Trophoblast cell (in vitro differentiated cells and primary cell): ENCODE measurements at regions not wholly inside any gene's neighbourhood (a gene's known extent, or its start where the extent isn't known, plus 50 kb on each side); places are given as distances from the start of the nearest gene placed in this dataset.

Experiments
- DNase-seq, 2 donors: peaks; one replicate each; pipeline ENCODE4 v3.0.0-alpha.2; 2016
- H2AFZ ChIP-seq: 2 replicates; pipeline ENCODE4 v1.6.1; 2013; ENCODE audit warnings: low read length, moderate library complexity, mild to moderate bottlenecking; ENCODE audit not compliant: insufficient read depth, poor library complexity
- H2AK5ac ChIP-seq: 2 replicates; pipeline ENCODE4 v1.6.1; 2013; ENCODE audit warnings: mild to moderate bottlenecking, low read length
- H2BK120ac ChIP-seq: 2 replicates; pipeline ENCODE4 v1.6.1; 2013; ENCODE audit warnings: low read length, mild to moderate bottlenecking, moderate library complexity; ENCODE audit not compliant: insufficient read depth, poor library complexity
- H2BK12ac ChIP-seq: 2 replicates; pipeline ENCODE4 v1.6.1; 2013; ENCODE audit warnings: mild to moderate bottlenecking, low read length, moderate library complexity
- H2BK5ac ChIP-seq: 2 replicates; pipeline ENCODE4 v1.6.1; 2013; ENCODE audit warnings: low read length, low read depth, moderate library complexity, mild to moderate bottlenecking; ENCODE audit not compliant: poor library complexity
- H3K14ac ChIP-seq: 2 replicates; pipeline ENCODE4 v1.6.1; 2013; ENCODE audit warnings: mild to moderate bottlenecking, low read length
- H3K18ac ChIP-seq: 2 replicates; pipeline ENCODE4 v1.6.1; 2013; ENCODE audit warnings: mild to moderate bottlenecking, low read length
- H3K23ac ChIP-seq: 2 replicates; pipeline ENCODE4 v1.6.1; 2013; ENCODE audit warnings: low read length
- H3K27ac ChIP-seq: 2 replicates; pipeline ENCODE4 v1.5.1; 2013; ENCODE audit warnings: low read depth, mild to moderate bottlenecking, inconsistent platforms, low read length, moderate library complexity
- H3K27me3 ChIP-seq: 2 replicates; pipeline ENCODE4 v1.6.1; 2013; ENCODE audit warnings: inconsistent platforms, mild to moderate bottlenecking, low read length, moderate library complexity; ENCODE audit not compliant: insufficient read depth
- H3K36me3 ChIP-seq, 2 experiments: 1 replicate in 1 of 2; 2 replicates in 1 of 2; pipeline ENCODE4 v1.6.1; 2013; ENCODE audit warnings: low read length in 2 of 2, mild to moderate bottlenecking in 2 of 2, moderate library complexity in 1 of 2; ENCODE audit not compliant: insufficient read depth in 2 of 2, control insufficient read depth in 1 of 2
- H3K4ac ChIP-seq: 2 replicates; pipeline ENCODE4 v1.6.1; 2013; ENCODE audit warnings: low read depth, mild to moderate bottlenecking, low read length, moderate library complexity
- H3K4me1 ChIP-seq, 2 experiments: 1 replicate in 1 of 2; 2 replicates in 1 of 2; pipeline ENCODE4 v1.6.1; 2013; ENCODE audit warnings: low read length in 2 of 2, mild to moderate bottlenecking in 2 of 2, moderate library complexity in 1 of 2; ENCODE audit not compliant: insufficient read depth in 2 of 2, control insufficient read depth in 1 of 2
- H3K4me2 ChIP-seq: 2 replicates; pipeline ENCODE4 v1.6.1; 2013; ENCODE audit warnings: inconsistent platforms, mild to moderate bottlenecking, low read length, moderate library complexity
- H3K4me3 ChIP-seq: 2 replicates; pipeline ENCODE4 v1.5.1; 2013; ENCODE audit warnings: mild to moderate bottlenecking, low read depth, low read length, inconsistent platforms
- H3K79me1 ChIP-seq: one replicate; pipeline ENCODE4 v1.6.1; 2013; ENCODE audit warnings: low read length
- H3K79me2 ChIP-seq: 2 replicates; pipeline ENCODE4 v1.6.1; 2013; ENCODE audit warnings: low read length, mild to moderate bottlenecking; ENCODE audit not compliant: control insufficient read depth, insufficient read depth, poor library complexity
- H3K9ac ChIP-seq: 2 replicates; pipeline ENCODE4 v1.6.1; 2013; ENCODE audit warnings: mild to moderate bottlenecking, low read length
- H3K9me3 ChIP-seq: 2 replicates; pipeline ENCODE4 v1.6.1; 2013; ENCODE audit warnings: low read depth, mild to moderate bottlenecking, control low read depth, inconsistent platforms, low read length; ENCODE audit not compliant: insufficient read depth
- H4K12ac ChIP-seq: 2 replicates; pipeline ENCODE4 v1.6.1; 2013; ENCODE audit warnings: low read depth, mild to moderate bottlenecking, low read length, moderate library complexity
- H4K8ac ChIP-seq: 2 replicates; pipeline ENCODE4 v1.6.1; 2013; ENCODE audit warnings: low read depth, mild to moderate bottlenecking, low read length, moderate library complexity
- H4K91ac ChIP-seq: one replicate; pipeline ENCODE4 v1.6.1; 2013; ENCODE audit warnings: low read depth, mild to moderate bottlenecking, low read length, moderate library complexity
- WGBS: extraction: QIAGEN DNeasy Blood & Tissue Kit; methylation state at CpG from one replicate; pipeline ENCODE4 v1.1.7; 2013; ENCODE audit warnings: missing lambda C conversion rate; ENCODE audit not compliant: insufficient read length, insufficient coverage; ENCODE audit errors: extremely low coverage; 5-methylcytosine and 5-hydroxymethylcytosine counted together

- no peak for DNase-seq
- H3K4me3 ChIP-seq: no peak overlapping the region
- no peak overlapping the region for H3K27ac ChIP-seq
- H2AFZ ChIP-seq: no peak overlapping the region
- no peak overlapping the region for H3K18ac ChIP-seq
- H3K4me1 ChIP-seq: no peaks in the 10 kb centered on the region
- no peaks in the 10 kb centered on the region for H3K79me1 ChIP-seq
- H3K4me2 ChIP-seq: no peak overlapping the region
- no peak overlapping the region for H4K91ac ChIP-seq
- no peak overlapping the region for H2AK5ac ChIP-seq
- no peak overlapping the region for H2BK12ac ChIP-seq
- no peak overlapping the region for H3K9ac ChIP-seq
- WGBS: no CpG with 5 or more reads among the region's 4 CpGs
- no peak overlapping the region for H4K12ac ChIP-seq
- no peak overlapping the region for H4K8ac ChIP-seq
- H3K9me3 ChIP-seq: no peaks in the 10 kb centered on the region
- no peaks in the 10 kb centered on the region for H3K27me3 ChIP-seq
- H2BK120ac ChIP-seq: no peak overlapping the region
- H3K36me3 ChIP-seq: no peaks in the 10 kb centered on the region
- H3K23ac ChIP-seq: no peak overlapping the region
- H2BK5ac ChIP-seq: no peak overlapping the region
- H3K79me2 ChIP-seq: no peaks in the 10 kb centered on the region
- H3K4ac ChIP-seq: no peak overlapping the region
- H3K14ac ChIP-seq: no peak overlapping the region
These were observed 1141.1 kb downstream of the STIM2 start for GRCh38 chr4:28001698-28002097.

DNA sequence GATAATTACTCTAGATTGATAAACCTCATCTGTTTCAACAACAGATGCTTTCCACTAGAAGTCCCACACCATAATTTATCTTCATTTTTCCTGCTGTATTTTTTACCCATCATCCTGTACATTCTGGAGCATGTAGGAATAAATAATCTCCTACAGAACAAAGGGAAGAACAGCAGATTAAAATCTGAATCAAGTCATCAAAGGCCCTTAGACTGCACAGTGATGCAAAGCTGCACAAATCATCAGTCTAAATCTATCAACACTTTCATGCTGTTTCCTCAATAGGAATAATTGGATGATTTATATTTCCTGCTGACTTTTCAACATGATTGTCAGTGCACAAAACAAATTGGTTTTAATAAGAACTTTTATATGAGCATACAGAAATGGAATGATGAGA, 1143.9 kb downstream of the STIM2 start:
- H2BK120ac ChIP-seq: no peak overlapping the region
- H3K27ac ChIP-seq: no peak overlapping the region
- H4K12ac ChIP-seq: no peak overlapping the region
- no peaks in the 10 kb centered on the region for H3K36me3 ChIP-seq
- H2BK12ac ChIP-seq: no peak overlapping the region
- no peak overlapping the region for H3K14ac ChIP-seq
- H3K4me3 ChIP-seq: no peak overlapping the region
- H3K4me2 ChIP-seq: no peak overlapping the region
- H2AK5ac ChIP-seq: no peak overlapping the region
- no peak overlapping the region for H2AFZ ChIP-seq
- no peaks in the 10 kb centered on the region for H3K27me3 ChIP-seq
- H3K79me2 ChIP-seq: no peaks in the 10 kb centered on the region
- H4K91ac ChIP-seq: no peak overlapping the region
- no peak for DNase-seq
- no peaks in the 10 kb centered on the region for H3K4me1 ChIP-seq
- no peaks in the 10 kb centered on the region for H3K9me3 ChIP-seq
- no peak overlapping the region for H3K23ac ChIP-seq
- no peak overlapping the region for H3K18ac ChIP-seq
- H2BK5ac ChIP-seq: no peak overlapping the region
- no peak overlapping the region for H3K4ac ChIP-seq
- H4K8ac ChIP-seq: no peak overlapping the region
- no peaks in the 10 kb centered on the region for H3K79me1 ChIP-seq
- no peak overlapping the region for H3K9ac ChIP-seq

- H3K27ac ChIP-seq: no peak overlapping the region
- H4K8ac ChIP-seq: no peak overlapping the region
- no CpG with 5 or more reads among the region's 12 CpGs for WGBS
- H4K91ac ChIP-seq: no peak overlapping the region
- no peak overlapping the region for H2AFZ ChIP-seq
- H3K9ac ChIP-seq: no peak overlapping the region
- no peak overlapping the region for H2AK5ac ChIP-seq
- no peaks in the 10 kb centered on the region for H3K79me1 ChIP-seq
- H2BK120ac ChIP-seq: no peak overlapping the region
- H3K36me3 ChIP-seq: no peaks in the 10 kb centered on the region
- no peak overlapping the region for H3K4me3 ChIP-seq
- H3K9me3 ChIP-seq: no peaks in the 10 kb centered on the region
- H4K12ac ChIP-seq: no peak overlapping the region
- H2BK12ac ChIP-seq: no peak overlapping the region
- H3K27me3 ChIP-seq: no peaks in the 10 kb centered on the region
- no peak for DNase-seq
- no peak overlapping the region for H3K18ac ChIP-seq
- no peak overlapping the region for H3K23ac ChIP-seq
- no peak overlapping the region for H3K4ac ChIP-seq
- H3K79me2 ChIP-seq: no peaks in the 10 kb centered on the region
- no peaks in the 10 kb centered on the region for H3K4me1 ChIP-seq
- no peak overlapping the region for H3K14ac ChIP-seq
- H2BK5ac ChIP-seq: no peak overlapping the region
- H3K4me2 ChIP-seq: no peak overlapping the region
These were observed 1145.4 kb downstream of the STIM2 start for GRCh38 chr4:28006021-28006420.

DNA sequence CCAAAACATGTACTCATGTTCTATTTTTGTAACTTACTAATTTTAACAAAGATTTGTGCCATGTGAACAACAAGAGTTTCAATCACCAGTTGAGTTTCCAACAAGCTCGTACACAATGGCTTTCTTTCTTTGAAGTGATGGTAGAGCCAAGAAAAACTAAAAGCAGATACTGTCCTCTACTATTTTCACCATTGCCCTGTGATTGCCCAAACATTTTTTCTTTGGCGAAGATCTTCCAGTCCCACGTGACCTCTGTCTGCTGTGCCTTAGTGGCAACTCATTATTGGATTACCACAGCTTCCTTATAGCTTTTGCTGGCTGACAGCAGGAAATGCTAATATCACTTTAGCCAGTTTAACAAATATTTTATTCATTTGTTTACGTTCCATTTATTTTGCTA, 1147.1 kb downstream of the STIM2 start:
- WGBS: no CpG with 5 or more reads among the region's 4 CpGs
- no peaks in the 10 kb centered on the region for H3K27me3 ChIP-seq
- H4K91ac ChIP-seq: no peak overlapping the region
- H3K36me3 ChIP-seq: no peaks in the 10 kb centered on the region
- no peak overlapping the region for H3K9ac ChIP-seq
- no peaks in the 10 kb centered on the region for H3K79me1 ChIP-seq
- no peak overlapping the region for H3K14ac ChIP-seq
- H3K27ac ChIP-seq: no peak overlapping the region
- no peaks in the 10 kb centered on the region for H3K79me2 ChIP-seq
- H2BK5ac ChIP-seq: no peak overlapping the region
- H3K18ac ChIP-seq: no peak overlapping the region
- no peak overlapping the region for H4K12ac ChIP-seq
- no peak for DNase-seq
- H4K8ac ChIP-seq: no peak overlapping the region
- no peak overlapping the region for H3K4ac ChIP-seq
- no peaks in the 10 kb centered on the region for H3K9me3 ChIP-seq
- H3K4me3 ChIP-seq: no peak overlapping the region
- H3K4me2 ChIP-seq: no peak overlapping the region
- no peak overlapping the region for H2BK120ac ChIP-seq
- H2AFZ ChIP-seq: no peak overlapping the region
- H3K23ac ChIP-seq: no peak overlapping the region
- H2BK12ac ChIP-seq: no peak overlapping the region
- H3K4me1 ChIP-seq: no peaks in the 10 kb centered on the region
- H2AK5ac ChIP-seq: no peak overlapping the region

- no peak for DNase-seq
- no peaks in the 10 kb centered on the region for H3K4me1 ChIP-seq
- no peak overlapping the region for H4K8ac ChIP-seq
- no peak overlapping the region for H3K9ac ChIP-seq
- no peak overlapping the region for H2BK120ac ChIP-seq
- no peak overlapping the region for H4K12ac ChIP-seq
- whole genome bisulfite sequencing: no CpG with 5 or more reads among the region's 2 CpGs
- H3K14ac ChIP-seq: no peak overlapping the region
- no peak overlapping the region for H2AK5ac ChIP-seq
- H3K18ac ChIP-seq: no peak overlapping the region
- no peaks in the 10 kb centered on the region for H3K79me1 ChIP-seq
- no peak overlapping the region for H3K23ac ChIP-seq
- no peak overlapping the region for H3K4ac ChIP-seq
- no peak overlapping the region for H3K4me3 ChIP-seq
- H3K79me2 ChIP-seq: no peaks in the 10 kb centered on the region
- peaks cover 6% of the 10 kb centered on the region for H3K9me3 ChIP-seq
- H2BK5ac ChIP-seq: no peak overlapping the region
- no peaks in the 10 kb centered on the region for H3K27me3 ChIP-seq
- H4K91ac ChIP-seq: no peak overlapping the region
- H3K27ac ChIP-seq: no peak overlapping the region
- no peak overlapping the region for H3K4me2 ChIP-seq
- no peak overlapping the region for H2AFZ ChIP-seq
- no peak overlapping the region for H2BK12ac ChIP-seq
- no peaks in the 10 kb centered on the region for H3K36me3 ChIP-seq
These were observed 1148.9 kb downstream of the STIM2 start for GRCh38 chr4:28009541-28009940.
